RWPE1 (cell line): ENCODE measurements at regions not wholly inside any gene's neighbourhood (a gene's known extent, or its start where the extent isn't known, plus 50 kb on each side); places are given as distances from the start of the nearest gene placed in this dataset.
A peak's percentile ranks its signal among the peaks of the same experiment; 100 is the strongest.

Experiments used
- CTCF ChIA-PET: fragments of 350-600 bp; sonication (Branson Sonifier 250); formaldehyde crosslinking; extraction: SDS; loops from one replicate; lab custom pipeline; 2021; lab: Yijun Ruan, JAX
- POLR2A ChIA-PET: fragments of 400-600 bp; formaldehyde crosslinking; extraction: SDS; loops from one replicate; lab custom pipeline; 2020; ENCODE audit warnings: antibody characterized with exemption; ENCODE audit not compliant: low non-redundant PET; lab: Yijun Ruan, JAX
- DNase-seq: peaks from one replicate; pipeline ENCODE4 v3.0.0; 2012; ENCODE audit warnings: low spot score
- H3K27ac ChIP-seq: fragments of 450-650 bp; 2 replicates; pipeline ENCODE4 v1.5.1; 2017
- CTCF ChIP-seq: fragments of 450-650 bp; conservative IDR thresholded peaks from 2 replicates; pipeline ENCODE4 v1.5.1; 2017; ENCODE audit warnings: low read depth, mild to moderate bottlenecking

GRCh38 chr6:164845773-164846172 is 463.6 kb downstream of the C6orf118 start:
- no peak overlapping the region for H3K27ac ChIP-seq
- TF ChIP-seq CTCF = no peak
- ChIA-PET CTCF (no interaction called here), POLR2A (no interaction called here)
- DNase-seq = no peak

GRCh38 chr6:164842085-164842484 is 467.3 kb downstream of the C6orf118 start:
- no peak for TF ChIP-seq CTCF
- no peak for DNase-seq
- POLR2A ChIA-PET = no interaction called here
- no peak overlapping the region for H3K27ac ChIP-seq
- CTCF ChIA-PET = no interaction called here

- DNase-seq = no peak
- POLR2A ChIA-PET = no interaction called here
- H3K27ac ChIP-seq = no peak overlapping the region
- CTCF ChIA-PET = no interaction called here
- no peak for TF ChIP-seq CTCF
Measured at GRCh38 chr6:164838068-164838615, 471.3 kb downstream of the C6orf118 start.

- DNase-seq = no peak
- no peak overlapping the region for H3K27ac ChIP-seq
- CTCF ChIA-PET = no interaction called here
- no peak for TF ChIP-seq CTCF
- POLR2A ChIA-PET = no interaction called here
Measured at GRCh38 chr6:164836486-164836885, 472.9 kb downstream of the C6orf118 start.

GRCh38 chr6:164832410-164832809 is 477.0 kb downstream of the C6orf118 start:
- CTCF ChIA-PET = no interaction called here
- no peak overlapping the region for H3K27ac ChIP-seq
- no peak for DNase-seq
- POLR2A ChIA-PET = no interaction called here
- TF ChIP-seq CTCF = no peak

GRCh38 chr6:164827537-164827936 is 481.9 kb downstream of the C6orf118 start:
- CTCF ChIA-PET = no interaction called here
- POLR2A ChIA-PET = no interaction called here
- H3K27ac ChIP-seq = no peak overlapping the region
- peak; percentile 20 for DNase-seq
- TF ChIP-seq CTCF = no peak
